Thyroid gland (tissue), 4 donors: ENCODE measurements at regions not wholly inside any gene's neighbourhood (a gene's known extent, or its start where the extent isn't known, plus 50 kb on each side); places are given as distances from the start of the nearest gene placed in this dataset. TPM values are rescaled to one million over a fixed set of nuclear protein-coding genes. Genes with fewer than 3 reads are reported as not detected.

Source experiments
- DNase-seq, 2 donors: peaks; one replicate each; pipeline ENCODE4 v3.0.0-alpha.2; 2019
- H3K27ac ChIP-seq, 3 donors: fragments of 200-600 bp; sonication (generic); 1 replicate in 2 of 3; 2 replicates in 1 of 3; pipeline ENCODE4 v1.5.1; 2016 to 2019; ENCODE audit warnings: mild to moderate bottlenecking in 1 of 3, moderate library complexity in 1 of 3
- H3K27me3 ChIP-seq: fragments of 200-600 bp; sonication (generic); one replicate; pipeline ENCODE4 v1.5.1; 2019
- H3K36me3 ChIP-seq, 2 donors: fragments of 200-600 bp; sonication (generic); one replicate each; pipeline ENCODE4 v1.5.1; 2016 to 2019
- H3K4me1 ChIP-seq, 2 donors: fragments of 200-600 bp; sonication (generic); one replicate each; pipeline ENCODE4 v1.5.1; 2017 to 2019
- H3K4me3 ChIP-seq, 3 donors: fragments of 200-600 bp; sonication (generic); replicated peaks in 1 of 3; 1 replicate in 2 of 3; 2 replicates in 1 of 3; pipeline ENCODE4 v1.5.1; 2016; ENCODE audit warnings: mild to moderate bottlenecking in 1 of 3
- H3K9me3 ChIP-seq: fragments of 200-600 bp; sonication (generic); one replicate; pipeline ENCODE4 v1.5.1; 2017
- POLR2A ChIP-seq, 2 donors: fragments of 450-650 bp; IDR thresholded peaks; one replicate each; pipeline ENCODE4 v1.6.1; 2017; ENCODE audit warnings: antibody characterized with exemption in 2 of 2, mild to moderate bottlenecking in 2 of 2, moderate library complexity in 1 of 2
- WGBS, 2 donors: methylation state at CpG; one replicate each; pipeline ENCODE4 v1.1.5; 2017; 5-methylcytosine and 5-hydroxymethylcytosine counted together
- intact Hi-C: fragments of 100-400 bp; cut with DNase I; formaldehyde crosslinking; loops from one replicate; pipeline ENCODE4 v1.15.1; 2023
- small RNA-seq: library from RNA; depleted of rRNA; stranded (forward); fragments of <200 nt; gene quantifications from one replicate; pipeline ENCODE3, GENCODE V24; 2016
- TF ChIP-seq, protein P1 (sequence below), 6 experiments: fragments of 200-600 bp in 3 of 6; fragments of 450-650 bp in 3 of 6; sonication (generic) in 3 of 6; IDR thresholded peaks; one replicate each; pipeline ENCODE4 v1.5.1; 2016 to 2019; ENCODE audit warnings: antibody characterized with exemption in 6 of 6, mild to moderate bottlenecking in 2 of 6, inconsistent platforms in 1 of 6, moderate library complexity in 1 of 6

DNA sequence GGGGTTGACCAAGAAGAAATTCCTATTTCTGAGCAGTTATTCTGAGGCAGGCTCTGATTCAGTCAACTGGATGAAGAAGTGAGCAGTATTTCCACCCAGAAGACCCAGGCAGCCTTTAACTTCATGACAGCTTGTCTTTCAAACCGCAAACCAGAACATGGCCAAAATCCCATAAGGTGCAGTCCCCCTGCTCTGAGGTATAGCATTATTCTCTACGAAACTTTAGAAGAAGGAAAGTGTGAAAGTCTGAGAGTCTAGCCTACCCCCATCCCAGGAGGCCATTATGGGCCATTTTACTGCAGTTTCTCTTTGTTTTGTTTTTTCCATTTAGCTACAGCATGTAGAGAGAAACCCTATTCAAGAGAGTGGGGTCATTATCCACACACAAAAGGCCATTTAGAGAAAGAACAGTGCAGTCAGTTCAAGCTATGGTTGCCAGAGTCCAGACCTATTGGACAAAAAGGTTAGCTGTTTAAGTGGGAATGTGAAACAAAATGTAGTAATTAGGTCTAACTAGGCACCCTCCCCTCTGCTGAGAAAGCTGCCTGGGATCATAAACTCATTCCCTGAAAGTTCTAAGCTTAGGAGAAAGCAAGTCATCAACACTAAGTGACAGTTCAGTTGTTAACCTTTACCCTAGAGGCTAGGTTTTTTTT, 52.1 kb upstream of the RASGEF1B start:
- Histone ChIP-seq H3K9me3 (no peaks in the 10 kb centered on the region), H3K27ac (no peak overlapping the region), H3K36me3 (no peaks in the 10 kb centered on the region), H3K27me3 (no peaks in the 10 kb centered on the region), H3K4me1 (no peaks in the 10 kb centered on the region), H3K4me3 (no peak overlapping the region)
- 97% methylated on average over 2 of the region's 2 CpGs for WGBS, 2 donors
- TF ChIP-seq, protein P1, sequence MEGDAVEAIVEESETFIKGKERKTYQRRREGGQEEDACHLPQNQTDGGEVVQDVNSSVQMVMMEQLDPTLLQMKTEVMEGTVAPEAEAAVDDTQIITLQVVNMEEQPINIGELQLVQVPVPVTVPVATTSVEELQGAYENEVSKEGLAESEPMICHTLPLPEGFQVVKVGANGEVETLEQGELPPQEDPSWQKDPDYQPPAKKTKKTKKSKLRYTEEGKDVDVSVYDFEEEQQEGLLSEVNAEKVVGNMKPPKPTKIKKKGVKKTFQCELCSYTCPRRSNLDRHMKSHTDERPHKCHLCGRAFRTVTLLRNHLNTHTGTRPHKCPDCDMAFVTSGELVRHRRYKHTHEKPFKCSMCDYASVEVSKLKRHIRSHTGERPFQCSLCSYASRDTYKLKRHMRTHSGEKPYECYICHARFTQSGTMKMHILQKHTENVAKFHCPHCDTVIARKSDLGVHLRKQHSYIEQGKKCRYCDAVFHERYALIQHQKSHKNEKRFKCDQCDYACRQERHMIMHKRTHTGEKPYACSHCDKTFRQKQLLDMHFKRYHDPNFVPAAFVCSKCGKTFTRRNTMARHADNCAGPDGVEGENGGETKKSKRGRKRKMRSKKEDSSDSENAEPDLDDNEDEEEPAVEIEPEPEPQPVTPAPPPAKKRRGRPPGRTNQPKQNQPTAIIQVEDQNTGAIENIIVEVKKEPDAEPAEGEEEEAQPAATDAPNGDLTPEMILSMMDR (IDR thresholded peaks at IDR 0.05), result no peak
- no peak for TF ChIP-seq POLR2A (IDR thresholded peaks at IDR 0.05)
- intact Hi-C loops, result no loop called here
- DNase-seq, result no peak

DNA sequence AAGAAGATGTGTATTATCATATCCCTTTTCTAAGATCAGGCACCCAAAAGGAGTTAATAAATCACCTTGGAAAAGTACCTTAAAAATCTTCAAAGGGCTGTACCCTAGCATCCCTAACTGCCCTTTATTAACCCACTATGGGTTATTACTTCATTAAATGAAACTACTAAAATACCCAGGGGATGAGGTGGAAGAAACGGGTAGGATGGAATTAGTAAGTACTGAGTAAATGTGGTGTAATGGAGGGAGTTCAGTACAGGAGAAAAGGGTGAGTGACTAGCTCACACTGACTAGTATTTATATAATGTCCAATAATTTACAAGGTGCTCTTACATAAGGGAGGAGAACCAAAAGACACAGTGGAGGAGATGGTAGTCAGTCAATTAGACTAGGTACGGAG, 51.0 kb upstream of the RASGEF1B start:
- TF ChIP-seq POLR2A (IDR thresholded peaks at IDR 0.05), result no peak
- TF ChIP-seq, protein P1 (IDR thresholded peaks at IDR 0.05), result no peak

DNA sequence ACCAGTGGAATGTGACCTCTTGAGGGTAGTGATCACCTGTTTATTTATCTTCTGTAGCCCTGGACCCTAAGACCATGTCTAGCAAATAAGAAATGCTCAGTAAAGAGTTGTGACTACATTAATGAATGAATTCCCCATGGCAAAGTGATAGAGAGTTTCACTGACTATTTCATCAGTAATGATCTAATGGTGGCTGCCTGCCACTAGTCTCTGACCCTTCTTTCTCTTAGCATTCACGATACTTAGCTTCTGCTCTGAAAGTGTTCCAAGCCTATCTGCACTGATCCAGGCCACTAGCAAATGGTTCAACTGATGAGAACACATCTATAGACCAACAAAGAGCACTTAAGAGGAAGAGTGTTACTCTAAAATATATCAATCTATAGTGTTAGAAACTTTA, 50.0 kb upstream of the RASGEF1B start:
- intact Hi-C loops, result no loop called here
- no peak for TF ChIP-seq POLR2A (IDR thresholded peaks at IDR 0.05)
- TF ChIP-seq, protein P1 (IDR thresholded peaks at IDR 0.05), result no peak
- no peaks in the 10 kb centered on the region for H3K27me3 ChIP-seq
- DNase-seq, result no peak
- no peaks in the 10 kb centered on the region for H3K36me3 ChIP-seq
- no peak overlapping the region for H3K4me3 ChIP-seq
- H3K4me1 ChIP-seq, result no peaks in the 10 kb centered on the region
- no peaks in the 10 kb centered on the region for H3K9me3 ChIP-seq
- WGBS, 2 donors, result 74 to 77% methylated on average over 1 of the region's 1 CpG
- H3K27ac ChIP-seq, result no peak overlapping the region

More for the DNA sequence above, 51.0 kb upstream of the RASGEF1B start:
- H3K36me3 ChIP-seq, result no peaks in the 10 kb centered on the region
- WGBS, 2 donors, result 69 to 97% methylated on average over 2 of the region's 2 CpGs
- H3K9me3 ChIP-seq, result no peaks in the 10 kb centered on the region
- H3K4me3 ChIP-seq, result no peak overlapping the region
- no peak overlapping the region for H3K27ac ChIP-seq
- no peaks in the 10 kb centered on the region for H3K27me3 ChIP-seq
- H3K4me1 ChIP-seq, result no peaks in the 10 kb centered on the region
- DNase-seq, result no peak
- intact Hi-C loops, result no loop called here

Small RNA genes in the stretch of these regions (small RNA-seq; reads per million reads assigned to genes)
- gene RF00322 (not detected), gene RNU6-499P (not detected)
